Suprapubic skin (tissue), 4 donors: ENCODE measurements at regions not wholly inside any gene's neighbourhood (a gene's known extent, or its start where the extent isn't known, plus 50 kb on each side); places are given as distances from the start of the nearest gene placed in this dataset.

Source experiments
- DNase-seq, 2 donors: peaks; one replicate each; pipeline ENCODE4 v3.0.0-alpha.2; 2019; ENCODE audit warnings: low spot score in 2 of 2
- H3K27ac ChIP-seq: fragments of 200-600 bp; sonication (generic); one replicate; pipeline ENCODE4 v1.5.1; 2019
- H3K27me3 ChIP-seq: fragments of 200-600 bp; sonication (generic); one replicate; pipeline ENCODE4 v1.5.1; 2019
- H3K36me3 ChIP-seq: fragments of 200-600 bp; sonication (generic); one replicate; pipeline ENCODE4 v1.5.1; 2019
- H3K4me1 ChIP-seq: fragments of 200-600 bp; sonication (generic); one replicate; pipeline ENCODE4 v1.5.1; 2019
- H3K4me3 ChIP-seq: fragments of 200-600 bp; sonication (generic); one replicate; pipeline ENCODE4 v1.5.1; 2019; ENCODE audit warnings: mild to moderate bottlenecking
- H3K9me3 ChIP-seq: fragments of 200-600 bp; sonication (generic); one replicate; pipeline ENCODE4 v1.5.1; 2019
- CTCF ChIP-seq, 2 donors: fragments of 200-600 bp in 1 of 2; fragments of 450-650 bp in 1 of 2; sonication (generic) in 1 of 2; IDR thresholded peaks; one replicate each; pipeline ENCODE4 v1.5.1; 2016 to 2019; ENCODE audit warnings: antibody characterized with exemption in 2 of 2, mild to moderate bottlenecking in 1 of 2, moderate library complexity in 1 of 2
- EP300 ChIP-seq: sonication (generic); formaldehyde crosslinking; IDR thresholded peaks from one replicate; pipeline ENCODE4 v1.6.1; 2017; ENCODE audit warnings: antibody characterized with exemption
- POLR2A ChIP-seq, 2 donors: fragments of 450-650 bp; IDR thresholded peaks; one replicate each; pipeline ENCODE4 v1.6.1; 2017; ENCODE audit warnings: antibody characterized with exemption in 2 of 2, mild to moderate bottlenecking in 2 of 2, moderate library complexity in 2 of 2
- POLR2AphosphoS5 ChIP-seq, 3 donors: sonication (generic); formaldehyde crosslinking; IDR thresholded peaks; one replicate each; pipeline ENCODE4 v1.6.1; 2017; ENCODE audit warnings: antibody characterized with exemption in 3 of 3
- WGBS: methylation state at CpG from one replicate; pipeline ENCODE4 v1.1.5; 2018; 5-methylcytosine and 5-hydroxymethylcytosine counted together

DNA sequence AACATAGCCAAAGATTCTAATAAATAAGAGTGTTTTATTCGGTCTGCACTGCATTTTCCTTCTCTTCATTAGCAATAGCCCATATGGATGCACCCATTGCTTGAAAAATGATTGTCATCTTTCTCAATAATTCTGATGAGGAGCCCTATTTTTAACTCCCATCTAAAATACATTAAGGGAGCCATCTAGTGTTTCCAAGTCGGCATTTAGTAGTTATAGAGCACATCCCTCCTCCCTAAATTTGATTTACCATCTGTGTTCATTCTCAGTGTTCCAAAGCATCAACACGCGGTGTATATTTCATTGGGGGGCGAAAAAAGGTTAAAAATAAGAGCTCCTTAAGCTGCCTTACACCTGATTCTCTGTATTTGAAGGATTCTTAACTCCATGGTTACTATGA, 119.2 kb upstream of the IPO5 start:
- H3K27ac ChIP-seq, result no peak overlapping the region
- H3K4me3 ChIP-seq, result no peak overlapping the region
- no peaks in the 10 kb centered on the region for H3K36me3 ChIP-seq
- WGBS, result 75% methylated on average over 5 of the region's 5 CpGs
- no peaks in the 10 kb centered on the region for H3K4me1 ChIP-seq
- no peak for DNase-seq
- no peaks in the 10 kb centered on the region for H3K27me3 ChIP-seq
- TF ChIP-seq EP300 (no peak), POLR2AphosphoS5 (IDR thresholded peaks at IDR 0.05) (no peak), POLR2A (IDR thresholded peaks at IDR 0.05) (no peak), CTCF (IDR thresholded peaks at IDR 0.05) (no peak)
- H3K9me3 ChIP-seq, result no peaks in the 10 kb centered on the region

DNA sequence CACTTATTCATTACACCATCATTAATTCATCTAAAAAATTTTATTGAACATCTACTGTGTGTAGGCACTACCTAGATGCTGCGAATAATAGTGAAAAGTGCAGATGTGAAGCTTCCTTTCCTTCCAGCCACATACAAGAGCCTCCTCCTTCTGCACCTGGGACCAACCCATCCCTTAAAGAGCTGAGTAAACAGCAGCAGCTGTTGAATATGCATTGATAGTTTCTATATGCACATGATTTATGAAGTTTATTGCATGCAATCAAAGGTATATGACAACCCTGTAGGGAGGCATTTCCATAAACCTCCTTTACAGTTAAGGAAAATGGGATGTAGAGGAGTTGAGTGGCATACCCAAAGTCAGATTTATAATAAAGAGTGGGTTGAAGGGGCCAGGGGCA, 110.3 kb upstream of the IPO5 start:
- Histone ChIP-seq H3K27ac (no peak overlapping the region), H3K4me3 (no peak overlapping the region), H3K4me1 (no peaks in the 10 kb centered on the region), H3K36me3 (no peaks in the 10 kb centered on the region), H3K9me3 (no peaks in the 10 kb centered on the region), H3K27me3 (peaks cover 14% of the 10 kb centered on the region)
- TF ChIP-seq EP300 (no peak), POLR2A (IDR thresholded peaks at IDR 0.05) (no peak), CTCF (IDR thresholded peaks at IDR 0.05) (no peak), POLR2AphosphoS5 (IDR thresholded peaks at IDR 0.05) (no peak)
- WGBS, result 94% methylated on average over 1 of the region's 1 CpG
- DNase-seq, result no peak

GRCh38 chr13:97844151-97844550, 109.3 kb upstream of the IPO5 start:
- Histone ChIP-seq H3K27me3 (peaks cover 14% of the 10 kb centered on the region), H3K36me3 (no peaks in the 10 kb centered on the region), H3K9me3 (no peaks in the 10 kb centered on the region), H3K27ac (no peak overlapping the region), H3K4me3 (no peak overlapping the region), H3K4me1 (no peaks in the 10 kb centered on the region)
- WGBS, result 81% methylated on average over 5 of the region's 5 CpGs
- no peak for DNase-seq
- TF ChIP-seq CTCF (IDR thresholded peaks at IDR 0.05) (no peak), POLR2A (IDR thresholded peaks at IDR 0.05) (no peak), POLR2AphosphoS5 (IDR thresholded peaks at IDR 0.05) (no peak), EP300 (no peak)

GRCh38 chr13:97848886-97849285, 104.6 kb upstream of the IPO5 start:
- Histone ChIP-seq H3K36me3 (no peaks in the 10 kb centered on the region), H3K27ac (no peak overlapping the region), H3K9me3 (no peaks in the 10 kb centered on the region), H3K4me3 (no peak overlapping the region), H3K4me1 (no peaks in the 10 kb centered on the region), H3K27me3 (no peaks in the 10 kb centered on the region)
- DNase-seq, result no peak
- 73% methylated on average over 3 of the region's 3 CpGs for WGBS
- TF ChIP-seq EP300, result no peak
- TF ChIP-seq POLR2A (IDR thresholded peaks at IDR 0.05), result no peak
- TF ChIP-seq CTCF (IDR thresholded peaks at IDR 0.05), result no peak
- TF ChIP-seq POLR2AphosphoS5 (IDR thresholded peaks at IDR 0.05), result no peak

GRCh38 chr13:97849305-97849704, 104.2 kb upstream of the IPO5 start:
- TF ChIP-seq EP300 (no peak), CTCF (IDR thresholded peaks at IDR 0.05) (no peak), POLR2AphosphoS5 (IDR thresholded peaks at IDR 0.05) (no peak), POLR2A (IDR thresholded peaks at IDR 0.05) (no peak)
- Histone ChIP-seq H3K4me1 (no peaks in the 10 kb centered on the region), H3K4me3 (no peak overlapping the region), H3K9me3 (no peaks in the 10 kb centered on the region), H3K36me3 (no peaks in the 10 kb centered on the region), H3K27ac (no peak overlapping the region), H3K27me3 (no peaks in the 10 kb centered on the region)
- DNase-seq, result no peak
- 71% methylated on average over 4 of the region's 4 CpGs for WGBS
